NT2/D1 (cell line): ENCODE measurements at regions not wholly inside any gene's neighbourhood (a gene's known extent, or its start where the extent isn't known, plus 50 kb on each side); places are given as distances from the start of the nearest gene placed in this dataset.

Experiments used
- SUZ12 ChIP-seq: IDR thresholded peaks from 2 replicates; pipeline ENCODE4 v1.6.1; 2011; ENCODE audit not compliant: insufficient read length, insufficient read depth; ENCODE audit errors: extremely low read depth
- YY1 ChIP-seq: IDR thresholded peaks from 2 replicates; pipeline ENCODE4 v1.6.1; 2011; ENCODE audit not compliant: insufficient read length, insufficient read depth

GRCh38 chr5:25416960-25417359 is 772.2 kb upstream of the CDH10 start:
- TF ChIP-seq SUZ12 (no peak), YY1 (no peak)
